ENCODE measurements at regions not wholly inside any gene's neighbourhood (a gene's known extent, or its start where the extent isn't known, plus 50 kb on each side); places are given as distances from the start of the nearest gene placed in this dataset.

DNA sequence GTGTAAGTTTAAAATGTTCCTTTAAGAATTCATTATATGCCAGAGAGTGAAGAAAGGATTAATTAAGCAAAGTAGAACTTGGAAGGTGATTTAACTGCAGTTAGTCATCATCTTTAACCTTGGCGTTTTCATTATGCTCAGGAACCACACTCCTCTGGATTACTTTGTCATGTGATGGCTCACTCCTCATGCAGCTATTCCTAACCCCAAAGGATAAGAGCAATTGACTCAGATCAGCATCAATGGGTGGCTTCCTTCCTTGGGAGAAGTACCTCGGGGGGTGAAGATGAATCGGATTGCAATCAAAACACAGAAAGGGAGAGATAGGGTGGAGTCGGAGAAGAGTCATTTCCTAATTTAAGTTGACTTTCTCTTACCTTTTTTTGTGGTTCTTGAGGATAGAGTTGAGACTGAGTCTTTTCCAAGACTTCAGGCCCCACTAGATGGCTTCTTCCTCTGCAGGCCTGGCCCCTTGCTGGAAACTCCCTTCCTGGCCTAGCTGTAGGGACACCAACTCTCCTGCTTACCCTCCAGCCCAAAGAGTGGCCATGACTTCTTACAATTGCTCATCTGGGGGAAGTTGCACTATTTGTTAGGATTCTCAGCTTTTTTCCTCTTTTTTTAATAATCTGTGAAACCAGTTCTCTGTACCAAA, 238.6 kb upstream of the DDHD1 start:
- no peak overlapping the region for H3K27ac Mint-ChIP-seq
- H3K4me1 Mint-ChIP-seq, result peaks cover 3% of the 10 kb centered on the region
- DNase-seq, result no peak
- H3K36me3 Mint-ChIP-seq, result peaks cover 15% of the 10 kb centered on the region
- H3K27me3 Mint-ChIP-seq, result no peaks in the 10 kb centered on the region
- H3K9me3 Mint-ChIP-seq, result peaks cover 18% of the 10 kb centered on the region
- no peak overlapping the region for H3K4me3 Mint-ChIP-seq

DNA sequence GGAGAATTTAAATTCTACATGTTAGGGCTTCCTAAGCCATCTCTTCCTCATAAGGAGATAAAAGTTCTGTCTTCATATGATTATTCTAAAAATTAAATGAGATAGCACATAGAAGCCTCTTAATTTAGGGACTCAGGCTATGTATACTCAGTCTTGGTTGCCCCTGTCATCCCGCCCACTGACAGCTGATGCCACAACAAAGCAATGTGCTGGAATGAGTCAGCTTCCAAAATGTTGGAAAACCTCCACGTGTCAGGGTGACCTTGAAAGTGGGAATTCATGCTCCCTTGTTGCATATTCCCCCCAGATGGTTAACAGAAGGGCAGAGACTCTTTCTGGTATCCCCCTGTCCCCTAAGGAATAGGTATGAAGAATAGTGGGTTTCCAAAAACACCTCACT, 238.0 kb upstream of the DDHD1 start:
- no peak for DNase-seq
- Mint-ChIP-seq H3K4me3 (no peak overlapping the region), H3K9me3 (peaks cover 12% of the 10 kb centered on the region), H3K27me3 (no peaks in the 10 kb centered on the region), H3K36me3 (peaks cover 13% of the 10 kb centered on the region), H3K27ac (no peak overlapping the region), H3K4me1 (peaks cover 9% of the 10 kb centered on the region)

GRCh38 chr14:53390008-53390407, 236.9 kb upstream of the DDHD1 start:
- peaks cover 12% of the 10 kb centered on the region for H3K36me3 Mint-ChIP-seq
- no peak for DNase-seq
- no peaks in the 10 kb centered on the region for H3K27me3 Mint-ChIP-seq
- H3K4me1 Mint-ChIP-seq, result peaks cover 11% of the 10 kb centered on the region
- no peak overlapping the region for H3K27ac Mint-ChIP-seq
- H3K4me3 Mint-ChIP-seq, result no peak overlapping the region
- H3K9me3 Mint-ChIP-seq, result peaks cover 8% of the 10 kb centered on the region

DNA sequence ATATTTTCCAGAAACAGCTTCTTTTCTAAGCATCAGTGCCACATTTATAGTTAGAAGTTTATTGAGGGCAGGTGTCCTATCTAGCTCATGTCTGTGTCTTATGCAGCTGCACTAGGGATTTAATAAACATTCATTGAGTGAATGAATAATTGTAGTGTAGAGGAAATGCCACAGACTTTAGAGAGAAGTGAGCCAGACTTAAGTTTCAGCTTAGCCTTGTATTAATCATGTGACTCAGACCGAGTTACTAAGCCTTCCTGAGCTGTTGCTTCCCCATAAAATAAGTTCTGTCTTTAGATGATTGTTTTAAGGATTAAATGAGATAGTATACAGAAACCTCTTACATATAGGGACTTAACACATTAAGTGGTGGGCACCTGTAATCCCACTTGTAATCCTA, 236.1 kb upstream of the DDHD1 start:
- Mint-ChIP-seq H3K27me3 (no peaks in the 10 kb centered on the region), H3K36me3 (peaks cover 7% of the 10 kb centered on the region), H3K4me1 (peaks cover 11% of the 10 kb centered on the region), H3K9me3 (peaks cover 2% of the 10 kb centered on the region), H3K27ac (no peak overlapping the region), H3K4me3 (no peak overlapping the region)
- DNase-seq, result no peak

- no peak for DNase-seq
- Mint-ChIP-seq H3K4me1 (peaks cover 29% of the 10 kb centered on the region), H3K27ac (peak overlapping the region; percentile 6), H3K27me3 (no peaks in the 10 kb centered on the region), H3K36me3 (peaks cover 5% of the 10 kb centered on the region), H3K9me3 (no peaks in the 10 kb centered on the region), H3K4me3 (no peak overlapping the region)
Measured at GRCh38 chr14:53386362-53386761, 233.2 kb upstream of the DDHD1 start.

- Mint-ChIP-seq H3K27ac (no peak overlapping the region), H3K4me1 (peaks cover 44% of the 10 kb centered on the region), H3K9me3 (peaks cover 2% of the 10 kb centered on the region), H3K27me3 (no peaks in the 10 kb centered on the region), H3K4me3 (no peak overlapping the region), H3K36me3 (peaks cover 8% of the 10 kb centered on the region)
- DNase-seq, result no peak
Measured at GRCh38 chr14:53384536-53384935, 231.4 kb upstream of the DDHD1 start.

DNA sequence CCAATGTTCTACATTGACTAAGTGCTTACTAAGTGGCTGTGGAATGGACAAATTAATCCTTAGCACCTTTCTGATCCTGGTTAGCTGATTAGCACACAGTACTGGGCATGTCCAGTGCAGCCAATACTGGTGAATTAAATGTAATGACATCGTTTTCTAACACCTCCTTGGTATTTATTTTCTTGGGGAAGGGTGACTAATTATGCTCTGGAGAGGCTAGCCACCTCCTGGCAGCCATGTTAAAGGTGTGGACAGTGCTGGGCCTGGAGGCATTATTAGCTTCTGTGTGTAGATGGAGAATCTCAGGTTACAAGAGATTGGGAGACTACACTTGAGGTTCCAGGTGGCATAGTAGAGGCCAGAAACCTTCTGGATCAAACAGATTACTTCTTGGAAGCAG, 230.9 kb upstream of the DDHD1 start:
- no peak for DNase-seq
- Mint-ChIP-seq H3K9me3 (peaks cover 3% of the 10 kb centered on the region), H3K4me1 (peaks cover 44% of the 10 kb centered on the region), H3K4me3 (no peak overlapping the region), H3K27ac (no peak overlapping the region), H3K27me3 (no peaks in the 10 kb centered on the region), H3K36me3 (peaks cover 8% of the 10 kb centered on the region)

- peaks cover 48% of the 10 kb centered on the region for H3K4me1 Mint-ChIP-seq
- no peak for DNase-seq
- no peak overlapping the region for H3K4me3 Mint-ChIP-seq
- no peaks in the 10 kb centered on the region for H3K27me3 Mint-ChIP-seq
- H3K9me3 Mint-ChIP-seq, result peaks cover 3% of the 10 kb centered on the region
- H3K27ac Mint-ChIP-seq, result peak overlapping the region; percentile 88
- peaks cover 4% of the 10 kb centered on the region for H3K36me3 Mint-ChIP-seq
Measured at GRCh38 chr14:53381895-53382294, 228.8 kb upstream of the DDHD1 start.

- H3K27ac Mint-ChIP-seq, result peak overlapping the region; percentile 88
- H3K9me3 Mint-ChIP-seq, result peaks cover 3% of the 10 kb centered on the region
- peak overlapping the region; percentile 30 for H3K4me3 Mint-ChIP-seq
- no peaks in the 10 kb centered on the region for H3K27me3 Mint-ChIP-seq
- DNase-seq, result no peak
- H3K4me1 Mint-ChIP-seq, result peaks cover 40% of the 10 kb centered on the region
- peaks cover 4% of the 10 kb centered on the region for H3K36me3 Mint-ChIP-seq
Measured at GRCh38 chr14:53380867-53381225, 227.7 kb upstream of the DDHD1 start.

GRCh38 chr14:53380052-53380866, 227.1 kb upstream of the DDHD1 start:
- H3K4me1 Mint-ChIP-seq, result peaks cover 40% of the 10 kb centered on the region
- no peak for DNase-seq
- H3K27ac Mint-ChIP-seq, result peak overlapping the region; percentile 88
- H3K9me3 Mint-ChIP-seq, result peaks cover 3% of the 10 kb centered on the region
- H3K4me3 Mint-ChIP-seq, result peak overlapping the region; percentile 30
- H3K36me3 Mint-ChIP-seq, result peaks cover 4% of the 10 kb centered on the region
- no peaks in the 10 kb centered on the region for H3K27me3 Mint-ChIP-seq

DNA sequence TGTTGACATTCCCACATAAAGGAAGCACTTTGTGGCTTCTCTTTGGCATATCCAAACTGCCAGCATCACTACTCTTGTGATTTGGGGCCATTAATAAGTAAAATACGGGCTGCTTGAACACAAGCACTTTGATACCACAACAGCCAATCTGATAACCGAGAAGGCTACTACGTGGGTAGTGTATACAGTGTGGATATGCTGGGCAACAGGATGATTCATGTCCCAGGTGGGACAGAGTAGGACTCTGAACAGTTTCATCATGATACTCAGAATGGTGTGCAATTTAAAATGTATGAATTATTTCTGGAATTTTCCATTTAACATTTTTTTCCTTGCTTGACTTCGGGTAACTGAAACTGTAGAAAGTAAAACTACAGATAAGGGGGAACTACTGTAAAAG, 225.0 kb upstream of the DDHD1 start:
- H3K4me3 Mint-ChIP-seq, result no peak overlapping the region
- peaks cover 3% of the 10 kb centered on the region for H3K9me3 Mint-ChIP-seq
- H3K27ac Mint-ChIP-seq, result no peak overlapping the region
- H3K4me1 Mint-ChIP-seq, result peaks cover 39% of the 10 kb centered on the region
- no peak for DNase-seq
- no peaks in the 10 kb centered on the region for H3K27me3 Mint-ChIP-seq
- peaks cover 4% of the 10 kb centered on the region for H3K36me3 Mint-ChIP-seq

DNA sequence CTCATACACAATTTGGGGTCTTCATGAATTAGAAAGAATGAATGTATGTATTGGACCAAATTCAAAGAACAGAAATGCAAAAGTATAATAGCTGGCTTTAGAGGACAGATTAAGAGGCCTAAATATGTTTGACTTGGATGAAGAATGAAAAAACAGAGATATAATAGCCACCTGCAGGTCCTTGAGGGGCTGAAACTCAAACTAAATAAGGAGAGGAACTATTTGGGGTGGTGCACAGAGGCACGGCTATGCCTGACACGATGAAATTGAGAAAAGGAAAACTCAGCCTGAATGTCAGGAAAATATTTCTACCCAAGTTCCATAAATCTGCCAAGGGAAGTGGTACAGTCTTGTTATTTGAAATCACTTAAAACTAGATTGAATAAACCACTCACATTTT, 222.9 kb upstream of the DDHD1 start:
- Mint-ChIP-seq H3K27ac (no peak overlapping the region), H3K9me3 (peaks cover 3% of the 10 kb centered on the region), H3K36me3 (peaks cover 2% of the 10 kb centered on the region), H3K4me3 (no peak overlapping the region), H3K4me1 (peaks cover 19% of the 10 kb centered on the region), H3K27me3 (no peaks in the 10 kb centered on the region)
- no peak for DNase-seq

GRCh38 chr14:53375599-53375998, 222.5 kb upstream of the DDHD1 start:
- H3K4me3 Mint-ChIP-seq, result no peak overlapping the region
- peaks cover 14% of the 10 kb centered on the region for H3K4me1 Mint-ChIP-seq
- H3K27ac Mint-ChIP-seq, result no peak overlapping the region
- DNase-seq, result no peak
- peaks cover 3% of the 10 kb centered on the region for H3K9me3 Mint-ChIP-seq
- H3K36me3 Mint-ChIP-seq, result peaks cover 2% of the 10 kb centered on the region
- no peaks in the 10 kb centered on the region for H3K27me3 Mint-ChIP-seq

- no peaks in the 10 kb centered on the region for H3K4me1 Mint-ChIP-seq
- H3K27me3 Mint-ChIP-seq, result no peaks in the 10 kb centered on the region
- no peak overlapping the region for H3K27ac Mint-ChIP-seq
- DNase-seq, result no peak
- no peak overlapping the region for H3K4me3 Mint-ChIP-seq
- no peaks in the 10 kb centered on the region for H3K36me3 Mint-ChIP-seq
- H3K9me3 Mint-ChIP-seq, result no peaks in the 10 kb centered on the region
Measured at GRCh38 chr14:53368711-53369201, 215.6 kb upstream of the DDHD1 start.

DNA sequence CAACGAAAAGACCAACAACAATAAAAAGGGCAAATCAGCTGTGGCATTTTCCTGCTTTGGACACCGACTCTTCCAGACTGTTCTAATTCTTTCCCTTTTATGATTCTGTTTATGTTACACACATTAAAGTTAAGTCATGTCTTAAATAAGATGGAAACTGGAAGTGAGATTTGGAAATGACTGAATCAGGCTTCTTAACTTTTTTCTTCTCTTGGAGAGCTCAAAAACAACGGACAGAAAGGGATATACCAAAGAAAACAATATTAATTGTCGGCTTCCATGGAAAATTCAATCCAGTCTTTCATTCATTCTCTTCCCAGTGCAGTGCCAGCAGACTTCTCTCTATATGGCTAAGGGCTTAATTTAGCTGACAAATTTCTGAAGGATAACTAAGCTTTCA, 214.9 kb upstream of the DDHD1 start:
- Mint-ChIP-seq H3K27ac (no peak overlapping the region), H3K9me3 (no peaks in the 10 kb centered on the region), H3K4me3 (no peak overlapping the region), H3K27me3 (no peaks in the 10 kb centered on the region), H3K4me1 (no peaks in the 10 kb centered on the region), H3K36me3 (no peaks in the 10 kb centered on the region)
- DNase-seq, result no peak

GRCh38 chr14:53367644-53368026, 214.5 kb upstream of the DDHD1 start:
- no peak for DNase-seq
- H3K4me3 Mint-ChIP-seq, result no peak overlapping the region
- no peak overlapping the region for H3K27ac Mint-ChIP-seq
- H3K27me3 Mint-ChIP-seq, result no peaks in the 10 kb centered on the region
- H3K4me1 Mint-ChIP-seq, result no peaks in the 10 kb centered on the region
- H3K36me3 Mint-ChIP-seq, result no peaks in the 10 kb centered on the region
- H3K9me3 Mint-ChIP-seq, result peaks cover 3% of the 10 kb centered on the region

All from activated naive CD8-positive, alpha-beta T cell treated with anti-CD3 and anti-CD28 coated beads for 36 hours (primary cell).